ENCODE measurements at regions not wholly inside any gene's neighbourhood (a gene's known extent, or its start where the extent isn't known, plus 50 kb on each side); places are given as distances from the start of the nearest gene placed in this dataset.
"Not testable (repeated sequence)": the region's sequence is repeated elsewhere in the genome, so short reads cannot be mapped to it uniquely, and the experiment has no call there.

- no peak for DNase-seq
Observed at GRCh38 chr3:25957026-25957425, 167.1 kb downstream of the OXSM start.

DNA sequence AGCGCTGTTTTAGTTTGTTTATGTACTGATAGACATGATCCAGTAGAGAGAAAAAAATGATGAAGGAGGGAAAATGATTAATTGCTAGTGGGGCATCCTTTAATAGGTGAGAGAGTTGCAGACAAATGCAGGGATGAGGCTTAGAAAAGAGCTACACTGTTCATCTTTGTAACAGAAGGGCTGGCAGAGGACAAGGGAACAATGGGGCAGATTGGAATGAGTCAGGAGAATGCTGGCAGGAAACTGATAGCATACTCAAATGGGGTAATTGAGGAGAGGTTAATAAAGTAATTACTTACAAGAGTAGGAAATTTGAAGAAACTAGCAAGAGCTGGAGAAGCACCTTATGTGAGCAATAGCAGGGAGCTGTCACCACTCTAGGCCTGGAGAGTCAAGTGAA is 170.9 kb downstream of the OXSM start:
- DNase-seq: no peak

DNA sequence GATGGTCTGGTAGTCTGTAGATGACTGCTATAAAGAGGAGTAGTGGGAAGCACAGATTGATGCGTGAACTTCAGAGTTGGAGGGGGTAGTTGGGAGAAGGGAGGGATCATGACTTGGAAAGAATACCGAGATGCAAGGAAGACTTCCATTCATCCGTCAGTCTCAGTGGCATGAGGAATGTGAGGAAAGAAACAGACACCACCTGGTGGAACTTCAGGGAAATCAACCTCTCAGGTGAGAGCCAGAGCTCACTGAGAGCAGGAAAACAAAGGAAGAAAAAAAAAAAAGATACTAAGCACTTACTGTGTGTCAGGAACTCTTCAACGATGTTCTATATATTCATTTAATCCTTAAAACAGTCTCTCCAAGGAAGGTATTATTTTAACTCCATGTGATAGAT is 172.4 kb downstream of the OXSM start:
- DNase-seq: no peak

GRCh38 chr3:25964141-25964540 is 174.3 kb downstream of the OXSM start:
- no peak for DNase-seq

- DNase-seq: no peak
Observed at GRCh38 chr3:25967385-25967784, 177.5 kb downstream of the OXSM start.

DNA sequence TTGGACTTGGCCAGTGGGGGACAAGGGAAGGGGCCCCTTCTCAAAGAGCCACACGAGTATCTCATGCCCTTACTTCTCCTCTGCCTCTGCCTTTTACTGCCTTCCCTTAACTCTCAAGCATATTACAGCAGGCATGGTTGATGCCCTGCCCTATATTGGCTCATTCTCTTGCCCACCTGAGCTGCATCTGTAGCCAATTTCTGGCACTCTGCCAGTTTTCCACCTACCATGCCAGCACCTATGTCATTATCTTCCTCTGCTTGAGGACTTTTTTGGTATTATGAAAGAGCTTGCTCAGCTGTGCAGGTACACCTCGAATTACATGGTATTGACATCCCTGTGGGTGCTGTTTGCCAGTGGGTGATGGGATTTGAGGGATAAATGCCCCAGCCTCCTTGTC is 181.8 kb downstream of the OXSM start:
- DNase-seq: no peak

DNA sequence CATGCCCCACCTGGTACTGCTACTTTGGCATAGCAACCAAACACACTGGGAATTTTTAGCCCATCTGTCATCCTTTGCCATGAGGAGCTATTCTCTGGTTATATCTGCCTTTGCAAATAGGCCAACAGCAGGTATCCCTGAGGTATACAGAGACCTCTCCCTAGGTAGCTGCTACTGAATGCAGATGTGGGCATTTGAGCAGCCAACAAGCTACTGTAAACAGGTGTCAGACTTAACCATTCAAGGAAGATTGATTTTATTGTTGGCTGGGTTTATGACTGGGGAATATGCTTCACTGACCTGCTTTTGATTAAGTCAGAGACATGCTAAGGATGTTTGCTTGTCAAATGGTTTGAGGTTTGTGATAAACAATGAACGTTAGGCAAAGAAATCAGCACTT is 183.2 kb downstream of the OXSM start:
- DNase-seq: no peak

GRCh38 chr3:25982756-25983155 is 192.9 kb downstream of the OXSM start:
- DNase-seq: no peak

DNA sequence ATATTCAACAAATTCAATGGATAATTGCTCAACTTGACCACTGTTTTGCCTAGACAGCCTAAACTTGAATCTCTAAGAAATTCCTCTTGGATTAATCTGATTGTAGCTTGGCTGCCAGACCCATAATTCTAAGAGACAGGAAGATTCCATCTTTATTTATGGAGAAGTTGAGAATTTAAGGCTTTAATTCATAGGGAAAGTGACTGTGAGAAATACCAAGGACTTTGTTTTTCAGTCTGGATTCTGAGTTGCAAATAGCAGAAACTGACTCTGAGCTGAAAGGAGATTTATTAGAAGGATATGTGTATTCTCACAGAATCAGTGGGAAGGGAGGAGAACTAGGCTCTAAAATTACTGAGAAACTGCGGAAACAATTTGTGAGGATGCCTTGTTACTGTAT is 195.7 kb downstream of the OXSM start:
- no peak for DNase-seq

DNA sequence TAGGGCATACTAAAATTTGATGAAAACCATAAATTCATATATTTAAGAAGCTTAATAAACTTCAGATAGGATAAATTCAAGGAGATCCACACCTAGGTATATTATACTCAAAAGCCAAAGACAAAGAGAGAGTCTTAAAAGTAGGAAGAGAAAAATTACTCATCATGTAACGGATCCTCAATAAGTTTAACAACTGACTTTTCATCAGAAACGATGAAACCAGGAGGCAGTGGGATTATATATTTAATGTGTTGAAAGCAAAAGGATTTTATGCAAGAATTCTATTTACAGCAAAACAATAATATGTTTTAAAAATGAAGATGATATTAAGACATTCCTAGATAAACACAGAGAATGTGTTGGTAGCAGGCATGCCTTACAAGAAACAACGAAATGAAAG is 202.7 kb downstream of the OXSM start:
- no peak for DNase-seq

DNA sequence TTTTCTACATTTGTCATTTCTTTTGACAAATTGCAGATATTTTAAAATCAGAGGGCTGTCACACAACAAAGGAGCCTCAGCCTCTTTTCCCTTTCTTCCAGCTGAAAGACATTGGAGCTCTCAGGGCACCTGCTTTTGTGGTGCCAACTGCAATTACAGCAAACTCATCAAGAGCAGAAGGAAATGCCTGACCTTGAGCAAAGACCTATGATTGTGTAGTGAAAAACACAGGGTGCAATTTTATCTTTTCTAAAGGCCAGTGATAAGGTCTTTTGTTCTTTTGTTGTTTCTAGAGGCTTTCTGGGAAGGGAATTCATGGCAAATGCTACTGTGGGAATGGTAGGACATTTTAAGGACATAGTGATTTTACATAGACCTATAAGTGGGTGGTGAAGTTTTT is 214.3 kb downstream of the OXSM start:
- no peak for DNase-seq

- no peak for DNase-seq
Observed at GRCh38 chr3:26011276-26011675, 221.4 kb downstream of the OXSM start.

GRCh38 chr3:26012241-26012745 is 222.4 kb downstream of the OXSM start:
- DNase-seq: no peak

DNA sequence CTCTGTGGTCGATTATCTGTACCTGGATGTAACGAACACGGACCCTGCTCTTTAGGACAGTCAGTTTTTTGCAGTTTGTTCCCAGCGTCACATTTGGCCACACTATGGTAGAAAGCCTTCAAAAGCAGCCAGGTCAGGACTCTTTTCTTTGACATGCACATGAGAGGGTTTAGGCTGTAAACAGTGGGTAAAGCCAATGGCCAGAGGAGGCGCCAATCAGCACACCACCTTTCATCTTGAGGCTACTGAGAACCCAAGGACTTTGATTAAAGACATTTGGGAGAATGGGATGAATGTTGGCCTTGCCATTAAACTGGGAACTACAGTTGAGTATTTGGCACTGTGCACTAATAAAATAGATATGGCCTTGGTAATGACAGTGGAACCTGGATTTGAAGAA is 225.9 kb downstream of the OXSM start:
- DNase-seq: no peak

- DNase-seq: no peak
Observed at GRCh38 chr3:26018889-26019288, 229.0 kb downstream of the OXSM start.

DNA sequence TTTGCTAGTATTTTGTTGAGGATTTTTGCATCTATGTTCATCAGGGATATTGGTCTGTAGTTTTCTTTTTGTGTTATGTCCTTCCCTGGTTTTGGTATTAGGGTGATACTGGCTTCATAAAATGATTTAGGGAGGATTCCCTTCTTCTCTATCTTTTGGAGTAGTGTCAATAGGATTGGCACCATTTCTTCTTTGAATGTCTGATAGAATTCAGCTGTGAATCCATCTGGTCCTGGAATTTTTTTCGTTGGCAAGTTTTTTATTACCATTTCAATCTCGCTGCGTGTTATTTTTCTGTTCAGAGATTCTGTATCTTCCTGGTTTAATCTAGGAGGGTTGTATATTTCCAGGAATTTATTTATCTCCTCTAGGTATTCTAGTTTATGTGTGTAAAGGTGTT is 234.3 kb downstream of the OXSM start:
- DNase-seq: not testable (repeated sequence)

- DNase-seq: no peak
Observed at GRCh38 chr3:26029321-26029720, 239.4 kb downstream of the OXSM start.

DNA sequence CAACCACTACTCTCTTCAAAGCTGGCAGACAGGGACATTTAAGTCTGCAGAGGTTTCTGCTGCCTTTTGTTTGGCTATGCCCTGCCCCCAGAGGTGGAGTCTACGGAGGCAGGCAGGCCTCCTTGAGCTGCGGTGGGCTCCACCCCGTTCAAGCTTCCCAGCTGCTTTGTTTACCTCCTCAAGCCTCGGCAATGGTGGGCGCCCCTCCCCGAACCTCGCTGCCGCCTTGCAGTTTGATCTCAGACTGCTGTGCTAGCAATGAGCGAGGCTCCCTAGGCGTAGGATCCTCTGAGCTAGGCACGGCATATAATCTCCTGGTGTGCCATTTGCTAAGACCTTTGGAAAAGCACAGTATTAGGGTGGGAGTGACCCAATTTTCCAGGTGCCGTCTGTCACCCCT is 252.2 kb downstream of the OXSM start:
- not testable (repeated sequence) for DNase-seq

DNA sequence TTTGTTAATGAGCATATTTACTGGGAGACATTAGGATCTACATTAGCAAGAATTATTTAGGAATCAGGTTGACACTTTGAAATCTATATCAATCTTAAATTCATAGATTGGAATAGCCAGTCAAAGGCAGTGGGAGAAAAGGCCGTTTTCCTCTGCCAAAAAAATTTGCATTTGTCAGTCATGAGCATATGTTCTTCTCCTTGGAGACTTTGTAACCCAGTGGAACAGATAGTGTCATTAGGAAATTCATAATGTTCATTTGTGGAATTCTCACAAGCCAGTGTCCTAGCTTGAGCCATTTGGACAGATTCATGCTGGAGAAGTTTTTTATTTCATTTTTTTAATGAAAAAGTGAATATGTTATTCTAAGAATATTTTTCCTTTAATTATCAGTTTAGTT is 260.1 kb downstream of the OXSM start:
- no peak for DNase-seq

DNA sequence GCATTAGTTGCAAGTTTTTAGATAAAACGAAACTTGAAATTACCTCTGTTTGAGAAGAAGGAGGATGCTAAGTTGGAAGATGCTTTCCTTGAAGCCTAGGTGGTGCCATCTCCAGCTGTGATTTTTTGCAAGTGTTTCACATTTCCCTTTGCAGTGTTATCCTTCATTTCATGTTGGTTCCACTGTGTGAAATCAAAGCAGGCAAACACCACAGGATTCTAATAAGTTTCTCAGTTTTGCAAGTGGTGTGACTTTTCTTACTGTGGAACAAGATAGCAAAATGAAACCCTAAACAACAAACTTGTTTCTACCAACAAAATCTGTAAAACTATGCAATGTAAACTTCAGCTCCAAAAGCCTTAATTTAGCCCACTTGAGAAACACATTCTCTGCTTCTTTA is 260.9 kb downstream of the OXSM start:
- no peak for DNase-seq

- DNase-seq: peak in 1 of 2 donors; percentile 13
Observed at GRCh38 chr3:26058901-26059321, 269.0 kb downstream of the OXSM start.

- no peak for DNase-seq
Observed at GRCh38 chr3:26061947-26062346, 272.1 kb downstream of the OXSM start.

- no peak for DNase-seq
Observed at GRCh38 chr3:26064297-26064696, 274.4 kb downstream of the OXSM start.

GRCh38 chr3:26068890-26069289 is 279.0 kb downstream of the OXSM start:
- no peak for DNase-seq

DNA sequence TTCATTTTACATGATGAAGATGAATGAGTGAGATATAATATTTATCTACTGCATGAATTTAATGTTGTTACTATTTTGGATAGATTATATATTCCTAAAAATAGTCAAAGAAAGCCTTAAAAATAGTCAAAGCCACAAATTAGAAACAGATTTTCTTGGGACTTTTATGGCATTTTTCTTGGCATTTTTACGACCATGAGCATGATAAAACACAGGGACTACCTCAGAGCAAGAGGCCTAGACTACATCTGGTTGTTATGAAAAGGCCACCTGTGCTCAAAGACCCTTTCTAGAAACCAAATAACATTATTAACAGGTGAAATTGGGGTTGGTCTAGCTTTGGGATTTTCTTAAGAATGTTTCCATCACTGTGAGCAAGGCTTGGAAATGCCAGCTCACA is 281.0 kb downstream of the OXSM start:
- DNase-seq: no peak

GRCh38 chr3:26074080-26074479 is 284.2 kb downstream of the OXSM start:
- DNase-seq: no peak

All from hippocampal formation (tissue), 2 donors.